DOHH2 (cell line): ENCODE measurements at regions not wholly inside any gene's neighbourhood (a gene's known extent, or its start where the extent isn't known, plus 50 kb on each side); places are given as distances from the start of the nearest gene placed in this dataset.

Experiments
- H3F3A ChIP-seq: fragments of 200-600 bp; sonication (generic), shearing (Covaris generic); 2 replicates; pipeline ENCODE4 v1.6.0; 2016; ENCODE audit warnings: antibody characterized with exemption, mild to moderate bottlenecking; ENCODE audit not compliant: control insufficient read depth, insufficient read depth
- H3K27ac ChIP-seq: fragments of 200-600 bp; sonication (generic); 2 replicates; pipeline ENCODE4 v1.5.1; 2014; ENCODE audit warnings: low read depth, mild to moderate bottlenecking, low read length, moderate library complexity
- H3K27me3 ChIP-seq: fragments of 200-600 bp; sonication (generic); 2 replicates; pipeline ENCODE4 v1.6.1; 2014; ENCODE audit warnings: mild to moderate bottlenecking, low read length, mixed read lengths; ENCODE audit not compliant: control insufficient read depth
- H3K36me3 ChIP-seq: fragments of 200-600 bp; sonication (generic); 2 replicates; pipeline ENCODE4 v1.6.1; 2014; ENCODE audit warnings: mild to moderate bottlenecking, low read length, moderate library complexity, mixed read lengths; ENCODE audit not compliant: control insufficient read depth
- H3K4me1 ChIP-seq: fragments of 200-600 bp; sonication (generic); 2 replicates; pipeline ENCODE4 v1.6.1; 2014; ENCODE audit warnings: mild to moderate bottlenecking, low read length, mixed read lengths; ENCODE audit not compliant: control insufficient read depth
- H3K4me2 ChIP-seq: fragments of 200-600 bp; sonication (generic); 2 replicates; pipeline ENCODE4 v1.6.0; 2014; ENCODE audit warnings: mild to moderate bottlenecking, low read length, moderate library complexity
- H3K4me3 ChIP-seq: fragments of 200-600 bp; sonication (generic); 2 replicates; pipeline ENCODE4 v1.5.1; 2014; ENCODE audit warnings: mild to moderate bottlenecking, low read length, mixed read lengths
- H3K79me2 ChIP-seq: fragments of 200-600 bp; sonication (generic); 2 replicates; pipeline ENCODE4 v1.6.1; 2014; ENCODE audit warnings: mild to moderate bottlenecking, low read length, mixed read lengths; ENCODE audit not compliant: control insufficient read depth
- H3K9me2 ChIP-seq: fragments of 200-600 bp; sonication (generic); replicated peaks from 2 replicates; pipeline ENCODE4 v1.6.1; 2014; ENCODE audit warnings: mild to moderate bottlenecking, low read length, mixed read lengths; ENCODE audit not compliant: control insufficient read depth
- H3K9me3 ChIP-seq: fragments of 200-600 bp; sonication (generic); 2 replicates; pipeline ENCODE4 v1.6.1; 2014; ENCODE audit warnings: antibody characterized with exemption, low read length, mixed read lengths; ENCODE audit not compliant: control insufficient read depth, insufficient read depth
- H4K20me1 ChIP-seq: fragments of 200-600 bp; sonication (generic); 2 replicates; pipeline ENCODE4 v1.6.0; 2014; ENCODE audit warnings: low read depth, mild to moderate bottlenecking, antibody characterized with exemption, low read length, moderate library complexity; ENCODE audit not compliant: control insufficient read depth, insufficient read depth
- EZH2phosphoT487 ChIP-seq: fragments of 200-600 bp; sonication (generic); IDR thresholded peaks from 2 replicates; pipeline ENCODE4 v1.6.1; 2017; ENCODE audit warnings: borderline replicate concordance, mild to moderate bottlenecking, antibody characterized with exemption, low read length, moderate library complexity, mixed read lengths
- TF ChIP-seq, protein P1 (sequence below): fragments of 200-600 bp; sonication (generic); IDR thresholded peaks from one replicate; pipeline ENCODE4 v1.5.1; 2014; ENCODE audit warnings: antibody characterized with exemption, mild to moderate bottlenecking, low read depth, low read length; ENCODE audit not compliant: poor library complexity, severe bottlenecking

DNA sequence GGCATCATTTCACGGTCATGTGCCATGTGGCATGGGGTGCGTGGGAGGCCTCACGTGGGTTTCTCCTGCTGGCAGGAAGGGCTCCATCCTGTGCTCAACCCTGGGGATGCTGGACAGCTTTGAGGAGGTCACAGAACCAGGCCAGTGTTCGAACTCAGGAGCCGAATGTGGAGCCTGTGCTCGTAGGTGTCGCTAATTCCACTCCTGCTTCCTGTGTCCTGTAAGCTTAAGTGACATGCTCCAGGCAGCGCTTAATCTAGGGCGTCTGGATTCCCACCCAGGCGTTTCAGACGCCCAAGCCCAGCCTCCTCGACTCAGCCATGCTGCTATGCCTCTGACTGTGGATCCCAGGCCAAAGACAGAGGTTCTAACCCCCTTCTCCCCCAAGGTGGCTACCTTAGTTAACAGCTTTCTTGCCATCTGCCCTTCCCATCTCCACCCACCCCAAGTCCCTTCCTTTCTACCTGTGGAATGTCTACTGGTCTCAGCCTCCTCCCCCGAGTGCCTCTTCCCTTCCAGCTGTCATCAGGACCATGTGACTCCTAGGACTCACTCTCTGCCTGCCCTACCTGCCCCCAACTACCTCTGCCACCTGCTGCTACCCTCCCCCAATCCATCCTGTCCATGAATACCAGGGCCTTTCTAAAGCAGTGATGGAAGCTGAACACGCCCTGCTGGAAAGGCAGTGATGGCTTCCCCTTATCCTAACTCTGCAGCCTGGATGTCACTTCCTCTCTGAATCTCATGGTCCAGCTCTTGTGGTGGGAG is 255.1 kb downstream of the CDH26 start:
- Histone ChIP-seq H3K4me2 (no peak overlapping the region), H3K79me2 (no peaks in the 10 kb centered on the region), H3K4me3 (no peak overlapping the region), H4K20me1 (no peaks in the 10 kb centered on the region), H3K27ac (no peak overlapping the region), H3K36me3 (no peaks in the 10 kb centered on the region), H3K9me3 (no peaks in the 10 kb centered on the region), H3K27me3 (no peaks in the 10 kb centered on the region), H3K4me1 (no peaks in the 10 kb centered on the region), H3F3A (no peaks in the 10 kb centered on the region), H3K9me2 (no peaks in the 10 kb centered on the region)
- no peak for TF ChIP-seq EZH2phosphoT487
- TF ChIP-seq, protein P1, sequence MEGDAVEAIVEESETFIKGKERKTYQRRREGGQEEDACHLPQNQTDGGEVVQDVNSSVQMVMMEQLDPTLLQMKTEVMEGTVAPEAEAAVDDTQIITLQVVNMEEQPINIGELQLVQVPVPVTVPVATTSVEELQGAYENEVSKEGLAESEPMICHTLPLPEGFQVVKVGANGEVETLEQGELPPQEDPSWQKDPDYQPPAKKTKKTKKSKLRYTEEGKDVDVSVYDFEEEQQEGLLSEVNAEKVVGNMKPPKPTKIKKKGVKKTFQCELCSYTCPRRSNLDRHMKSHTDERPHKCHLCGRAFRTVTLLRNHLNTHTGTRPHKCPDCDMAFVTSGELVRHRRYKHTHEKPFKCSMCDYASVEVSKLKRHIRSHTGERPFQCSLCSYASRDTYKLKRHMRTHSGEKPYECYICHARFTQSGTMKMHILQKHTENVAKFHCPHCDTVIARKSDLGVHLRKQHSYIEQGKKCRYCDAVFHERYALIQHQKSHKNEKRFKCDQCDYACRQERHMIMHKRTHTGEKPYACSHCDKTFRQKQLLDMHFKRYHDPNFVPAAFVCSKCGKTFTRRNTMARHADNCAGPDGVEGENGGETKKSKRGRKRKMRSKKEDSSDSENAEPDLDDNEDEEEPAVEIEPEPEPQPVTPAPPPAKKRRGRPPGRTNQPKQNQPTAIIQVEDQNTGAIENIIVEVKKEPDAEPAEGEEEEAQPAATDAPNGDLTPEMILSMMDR: no peak

GRCh38 chr20:60214901-60215815 is 256.9 kb downstream of the CDH26 start:
- Histone ChIP-seq H3K36me3 (no peaks in the 10 kb centered on the region), H4K20me1 (no peaks in the 10 kb centered on the region), H3K9me2 (no peaks in the 10 kb centered on the region), H3F3A (no peaks in the 10 kb centered on the region), H3K9me3 (no peaks in the 10 kb centered on the region), H3K4me2 (no peak overlapping the region), H3K27ac (no peak overlapping the region), H3K4me3 (no peak overlapping the region), H3K79me2 (no peaks in the 10 kb centered on the region), H3K4me1 (no peaks in the 10 kb centered on the region), H3K27me3 (no peaks in the 10 kb centered on the region)
- TF ChIP-seq EZH2phosphoT487: no peak
- TF ChIP-seq, protein P1: no peak

- H3K4me3 ChIP-seq: no peak overlapping the region
- H3K79me2 ChIP-seq: no peaks in the 10 kb centered on the region
- H3K9me2 ChIP-seq: no peaks in the 10 kb centered on the region
- no peaks in the 10 kb centered on the region for H3F3A ChIP-seq
- no peak overlapping the region for H3K27ac ChIP-seq
- H3K4me1 ChIP-seq: no peaks in the 10 kb centered on the region
- H3K27me3 ChIP-seq: no peaks in the 10 kb centered on the region
- H4K20me1 ChIP-seq: no peaks in the 10 kb centered on the region
- no peaks in the 10 kb centered on the region for H3K9me3 ChIP-seq
- no peak overlapping the region for H3K4me2 ChIP-seq
- TF ChIP-seq, protein P1: no peak
- no peak for TF ChIP-seq EZH2phosphoT487
- H3K36me3 ChIP-seq: no peaks in the 10 kb centered on the region
Measured at GRCh38 chr20:60215816-60216730, 257.9 kb downstream of the CDH26 start.
